ENCODE measurements at regions not wholly inside any gene's neighbourhood (a gene's known extent, or its start where the extent isn't known, plus 50 kb on each side); places are given as distances from the start of the nearest gene placed in this dataset.
"Not testable (repeated sequence)": the region's sequence is repeated elsewhere in the genome, so short reads cannot be mapped to it uniquely, and the experiment has no call there.

- DNase-seq = no peak
Observed at GRCh38 chr3:144864646-144865045, 893.0 kb downstream of the DIPK2A start.

- DNase-seq = no peak
Observed at GRCh38 chr3:144865948-144866347, 894.3 kb downstream of the DIPK2A start.

GRCh38 chr3:144866476-144866875 lies 894.9 kb downstream of the DIPK2A start:
- no peak for DNase-seq

GRCh38 chr3:144868506-144868905 lies 896.9 kb downstream of the DIPK2A start:
- no peak for DNase-seq

- DNase-seq = no peak
Observed at GRCh38 chr3:144873066-144873465, 901.4 kb downstream of the DIPK2A start.

GRCh38 chr3:144875211-144875610 lies 903.6 kb downstream of the DIPK2A start:
- DNase-seq = no peak

- no peak for DNase-seq
Observed at GRCh38 chr3:144877356-144877755, 905.7 kb downstream of the DIPK2A start.

GRCh38 chr3:144879701-144880100 lies 908.1 kb downstream of the DIPK2A start:
- no peak for DNase-seq

- DNase-seq = no peak
Observed at GRCh38 chr3:144893980-144894379, 922.4 kb downstream of the DIPK2A start.

- no peak for DNase-seq
Observed at GRCh38 chr3:144894576-144894975, 923.0 kb downstream of the DIPK2A start.

- DNase-seq = no peak
Observed at GRCh38 chr3:144900366-144900765, 928.7 kb downstream of the DIPK2A start.

GRCh38 chr3:144907581-144907980 lies 936.0 kb downstream of the DIPK2A start:
- DNase-seq = not testable (repeated sequence)

- no peak for DNase-seq
Observed at GRCh38 chr3:144912968-144913367, 941.3 kb downstream of the DIPK2A start.

GRCh38 chr3:144915202-144915601 lies 943.6 kb downstream of the DIPK2A start:
- DNase-seq = no peak

GRCh38 chr3:144921710-144922109 lies 950.1 kb downstream of the DIPK2A start:
- DNase-seq = no peak

GRCh38 chr3:144923046-144923775 lies 951.6 kb downstream of the DIPK2A start:
- DNase-seq = no peak

- DNase-seq = no peak
Observed at GRCh38 chr3:144930431-144930830, 958.8 kb downstream of the DIPK2A start.

GRCh38 chr3:144931590-144931989 lies 960.0 kb downstream of the DIPK2A start:
- DNase-seq = no peak

GRCh38 chr3:144942093-144942837 lies 970.6 kb downstream of the DIPK2A start:
- DNase-seq = no peak

- DNase-seq = no peak
Observed at GRCh38 chr3:144942838-144943197, 971.2 kb downstream of the DIPK2A start.

- no peak for DNase-seq
Observed at GRCh38 chr3:144947895-144948294, 976.3 kb downstream of the DIPK2A start.

GRCh38 chr3:144948711-144949110 lies 977.1 kb downstream of the DIPK2A start:
- DNase-seq = no peak

- no peak for DNase-seq
Observed at GRCh38 chr3:144953959-144954358, 982.3 kb downstream of the DIPK2A start.

- no peak for DNase-seq
Observed at GRCh38 chr3:144957398-144958101, 985.9 kb downstream of the DIPK2A start.

Data from CD4-positive, alpha-beta T cell treated with Interferon gamma for 1 hour (primary cell).